ENCODE measurements at regions not wholly inside any gene's neighbourhood (a gene's known extent, or its start where the extent isn't known, plus 50 kb on each side); places are given as distances from the start of the nearest gene placed in this dataset.

- in situ Hi-C loops (cut with MboI; ENCODE audit: low sequenced_read_pairs in 4 of 4) (no loop called here), intact Hi-C loops (cut with DNase I; ENCODE audit: low total_unique reads) (no loop called here)
- no peaks in the 10 kb centered on the region for H3K9me3 ChIP-seq
- no peaks in the 10 kb centered on the region for H3K27me3 ChIP-seq
- DNase-seq (no peak), ATAC-seq (no peak)
- H3K27ac ChIP-seq, result no peak overlapping the region
- peaks cover 4 to 5% of the 10 kb centered on the region in 2 donors for H3K4me1 ChIP-seq
- H3K4me3 ChIP-seq, result no peak overlapping the region
- TF ChIP-seq POLR2A (IDR thresholded peaks at IDR 0.05), result no peak
- no peak for TF ChIP-seq CTCF (IDR thresholded peaks at IDR 0.05 in 4 of 5, conservative IDR thresholded peaks at IDR 0.05 in 1 of 5)
- H3K36me3 ChIP-seq, result no peaks in the 10 kb centered on the region
Measured at GRCh38 chr6:14530385-14530784, 412.8 kb downstream of the CD83 start.

DNA sequence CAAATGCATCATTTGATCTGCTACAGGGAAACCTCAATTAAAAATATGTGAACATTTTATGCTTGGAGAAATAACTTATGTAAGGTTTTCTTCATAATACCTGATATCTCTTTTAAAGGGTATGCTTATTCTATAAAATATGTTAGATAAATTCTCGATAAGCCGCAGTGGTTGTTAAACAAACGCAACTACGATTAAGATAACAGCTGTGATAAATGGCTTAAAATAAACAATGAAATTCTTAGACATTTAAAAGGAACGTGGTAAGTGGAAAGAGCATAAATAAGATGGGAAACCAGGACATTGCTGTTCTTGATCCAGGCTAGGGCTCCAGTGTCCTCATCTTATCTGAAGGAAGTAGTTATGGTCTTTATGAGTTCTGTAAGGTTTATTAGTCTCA is 415.9 kb downstream of the CD83 start:
- TF ChIP-seq POLR2A (IDR thresholded peaks at IDR 0.05), result no peak
- TF ChIP-seq CTCF (IDR thresholded peaks at IDR 0.05 in 4 of 5, conservative IDR thresholded peaks at IDR 0.05 in 1 of 5), result no peak
- no peak for ATAC-seq
- Histone ChIP-seq H3K36me3 (no peaks in the 10 kb centered on the region), H3K27ac (peak overlapping the region in 2 of 4 donors; percentile 7 to 41), H3K27me3 (no peaks in the 10 kb centered on the region), H3K4me3 (no peak overlapping the region), H3K9me3 (no peaks in the 10 kb centered on the region), H3K4me1 (peaks cover 4 to 5% of the 10 kb centered on the region in 2 donors)
- no peak for DNase-seq
- in situ Hi-C loops (cut with MboI; ENCODE audit: low sequenced_read_pairs in 4 of 4), result no loop called here
- intact Hi-C loops (cut with DNase I; ENCODE audit: low total_unique reads), result no loop called here

GRCh38 chr6:14537030-14537429 is 419.5 kb downstream of the CD83 start:
- H3K4me3 ChIP-seq, result no peak overlapping the region
- H3K36me3 ChIP-seq, result no peaks in the 10 kb centered on the region
- in situ Hi-C loops (cut with MboI; ENCODE audit: low sequenced_read_pairs in 4 of 4), result no loop called here
- H3K27ac ChIP-seq, result no peak overlapping the region
- no peak for DNase-seq
- ATAC-seq, result no peak
- TF ChIP-seq CTCF (IDR thresholded peaks at IDR 0.05 in 4 of 5, conservative IDR thresholded peaks at IDR 0.05 in 1 of 5) (no peak), POLR2A (IDR thresholded peaks at IDR 0.05) (no peak)
- H3K27me3 ChIP-seq, result no peaks in the 10 kb centered on the region
- intact Hi-C loops (cut with DNase I; ENCODE audit: low total_unique reads), result no loop called here
- no peaks in the 10 kb centered on the region for H3K9me3 ChIP-seq
- H3K4me1 ChIP-seq, result peaks cover 16 to 18% of the 10 kb centered on the region in 2 donors

DNA sequence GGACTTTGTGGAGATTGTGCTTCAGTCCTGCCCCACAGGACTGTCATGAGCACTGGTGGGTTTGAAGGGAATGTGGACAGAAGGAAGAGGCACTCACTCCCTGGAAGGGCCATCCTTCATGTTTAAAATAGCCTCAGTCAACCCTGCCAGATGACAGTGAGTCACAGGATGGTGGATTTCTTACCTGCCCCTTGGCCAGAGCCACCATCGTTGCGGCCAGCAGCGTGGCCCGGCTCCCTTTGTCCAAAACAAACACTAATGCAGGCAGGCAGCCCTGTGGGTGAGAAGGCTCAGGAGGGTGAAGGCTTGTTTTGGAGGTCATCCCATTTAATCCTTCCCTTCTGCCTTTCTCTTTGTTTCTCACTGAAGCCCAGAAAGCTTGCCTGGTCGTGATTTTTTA is 422.7 kb downstream of the CD83 start:
- no peak overlapping the region for H3K4me3 ChIP-seq
- in situ Hi-C loops (cut with MboI; ENCODE audit: low sequenced_read_pairs in 4 of 4) (no loop called here), intact Hi-C loops (cut with DNase I; ENCODE audit: low total_unique reads) (loop anchor here (5.0 to 10.0 kb wide), 2 partner anchors 98 to 705 kb away; partner anchors contain the start of gene JARID2)
- peak overlapping the region; percentile 49 to 79 (median 69) for H3K27ac ChIP-seq
- ATAC-seq, result peak; percentile 99
- H3K36me3 ChIP-seq, result no peaks in the 10 kb centered on the region
- H3K9me3 ChIP-seq, result no peaks in the 10 kb centered on the region
- peaks cover 19 to 25% of the 10 kb centered on the region in 2 donors for H3K4me1 ChIP-seq
- TF ChIP-seq CTCF (IDR thresholded peaks at IDR 0.05 in 4 of 5, conservative IDR thresholded peaks at IDR 0.05 in 1 of 5), result no peak
- no peak for TF ChIP-seq POLR2A (IDR thresholded peaks at IDR 0.05)
- DNase-seq, result peak; percentile 87 to 91
- no peaks in the 10 kb centered on the region for H3K27me3 ChIP-seq
